DOHH2 (cell line): ENCODE measurements at regions not wholly inside any gene's neighbourhood (a gene's known extent, or its start where the extent isn't known, plus 50 kb on each side); places are given as distances from the start of the nearest gene placed in this dataset.

Source experiments
- H3F3A ChIP-seq: fragments of 200-600 bp; sonication (generic), shearing (Covaris generic); 2 replicates; pipeline ENCODE4 v1.6.0; 2016; ENCODE audit warnings: antibody characterized with exemption, mild to moderate bottlenecking; ENCODE audit not compliant: control insufficient read depth, insufficient read depth
- H3K27ac ChIP-seq: fragments of 200-600 bp; sonication (generic); 2 replicates; pipeline ENCODE4 v1.5.1; 2014; ENCODE audit warnings: low read depth, mild to moderate bottlenecking, low read length, moderate library complexity
- H3K27me3 ChIP-seq: fragments of 200-600 bp; sonication (generic); 2 replicates; pipeline ENCODE4 v1.6.1; 2014; ENCODE audit warnings: mild to moderate bottlenecking, low read length, mixed read lengths; ENCODE audit not compliant: control insufficient read depth
- H3K36me3 ChIP-seq: fragments of 200-600 bp; sonication (generic); 2 replicates; pipeline ENCODE4 v1.6.1; 2014; ENCODE audit warnings: mild to moderate bottlenecking, low read length, moderate library complexity, mixed read lengths; ENCODE audit not compliant: control insufficient read depth
- H3K4me1 ChIP-seq: fragments of 200-600 bp; sonication (generic); 2 replicates; pipeline ENCODE4 v1.6.1; 2014; ENCODE audit warnings: mild to moderate bottlenecking, low read length, mixed read lengths; ENCODE audit not compliant: control insufficient read depth
- H3K4me2 ChIP-seq: fragments of 200-600 bp; sonication (generic); 2 replicates; pipeline ENCODE4 v1.6.0; 2014; ENCODE audit warnings: mild to moderate bottlenecking, low read length, moderate library complexity
- H3K4me3 ChIP-seq: fragments of 200-600 bp; sonication (generic); 2 replicates; pipeline ENCODE4 v1.5.1; 2014; ENCODE audit warnings: mild to moderate bottlenecking, low read length, mixed read lengths
- H3K79me2 ChIP-seq: fragments of 200-600 bp; sonication (generic); 2 replicates; pipeline ENCODE4 v1.6.1; 2014; ENCODE audit warnings: mild to moderate bottlenecking, low read length, mixed read lengths; ENCODE audit not compliant: control insufficient read depth
- H3K9me2 ChIP-seq: fragments of 200-600 bp; sonication (generic); replicated peaks from 2 replicates; pipeline ENCODE4 v1.6.1; 2014; ENCODE audit warnings: mild to moderate bottlenecking, low read length, mixed read lengths; ENCODE audit not compliant: control insufficient read depth
- H3K9me3 ChIP-seq: fragments of 200-600 bp; sonication (generic); 2 replicates; pipeline ENCODE4 v1.6.1; 2014; ENCODE audit warnings: antibody characterized with exemption, low read length, mixed read lengths; ENCODE audit not compliant: control insufficient read depth, insufficient read depth
- H4K20me1 ChIP-seq: fragments of 200-600 bp; sonication (generic); 2 replicates; pipeline ENCODE4 v1.6.0; 2014; ENCODE audit warnings: low read depth, mild to moderate bottlenecking, antibody characterized with exemption, low read length, moderate library complexity; ENCODE audit not compliant: control insufficient read depth, insufficient read depth
- CTCF ChIP-seq: fragments of 200-600 bp; sonication (generic); IDR thresholded peaks from one replicate; pipeline ENCODE4 v1.5.1; 2014; ENCODE audit warnings: antibody characterized with exemption, mild to moderate bottlenecking, low read depth, low read length; ENCODE audit not compliant: poor library complexity, severe bottlenecking
- EZH2phosphoT487 ChIP-seq: fragments of 200-600 bp; sonication (generic); IDR thresholded peaks from 2 replicates; pipeline ENCODE4 v1.6.1; 2017; ENCODE audit warnings: borderline replicate concordance, mild to moderate bottlenecking, antibody characterized with exemption, low read length, moderate library complexity, mixed read lengths

GRCh38 chr3:19725000-19725399 is 209.0 kb downstream of the EFHB start:
- Histone ChIP-seq H4K20me1 (no peaks in the 10 kb centered on the region), H3K27me3 (no peaks in the 10 kb centered on the region), H3K9me3 (no peaks in the 10 kb centered on the region), H3K4me3 (no peak overlapping the region), H3K36me3 (no peaks in the 10 kb centered on the region), H3K4me2 (no peak overlapping the region), H3K27ac (no peak overlapping the region), H3K9me2 (no peaks in the 10 kb centered on the region), H3F3A (no peaks in the 10 kb centered on the region), H3K4me1 (no peaks in the 10 kb centered on the region), H3K79me2 (no peaks in the 10 kb centered on the region)
- TF ChIP-seq CTCF (no peak), EZH2phosphoT487 (no peak)

- no peaks in the 10 kb centered on the region for H3K36me3 ChIP-seq
- H3K4me2 ChIP-seq = no peak overlapping the region
- H3K4me1 ChIP-seq = no peaks in the 10 kb centered on the region
- no peaks in the 10 kb centered on the region for H3F3A ChIP-seq
- H3K9me3 ChIP-seq = no peaks in the 10 kb centered on the region
- no peaks in the 10 kb centered on the region for H3K79me2 ChIP-seq
- no peaks in the 10 kb centered on the region for H4K20me1 ChIP-seq
- no peak overlapping the region for H3K4me3 ChIP-seq
- no peak overlapping the region for H3K27ac ChIP-seq
- H3K9me2 ChIP-seq = no peaks in the 10 kb centered on the region
- H3K27me3 ChIP-seq = no peaks in the 10 kb centered on the region
- TF ChIP-seq EZH2phosphoT487 = no peak
Observed at GRCh38 chr3:19717736-19718135, 216.3 kb downstream of the EFHB start.

- Histone ChIP-seq H3K9me2 (no peaks in the 10 kb centered on the region), H3K79me2 (no peaks in the 10 kb centered on the region), H3K4me1 (no peaks in the 10 kb centered on the region), H3K4me2 (no peak overlapping the region), H3K4me3 (no peak overlapping the region), H3K36me3 (no peaks in the 10 kb centered on the region), H3F3A (no peaks in the 10 kb centered on the region), H3K9me3 (no peaks in the 10 kb centered on the region), H4K20me1 (no peaks in the 10 kb centered on the region), H3K27ac (no peak overlapping the region), H3K27me3 (no peaks in the 10 kb centered on the region)
- TF ChIP-seq EZH2phosphoT487 = no peak
- TF ChIP-seq CTCF = no peak
Observed at GRCh38 chr3:19711160-19711782, 222.7 kb downstream of the EFHB start.

DNA sequence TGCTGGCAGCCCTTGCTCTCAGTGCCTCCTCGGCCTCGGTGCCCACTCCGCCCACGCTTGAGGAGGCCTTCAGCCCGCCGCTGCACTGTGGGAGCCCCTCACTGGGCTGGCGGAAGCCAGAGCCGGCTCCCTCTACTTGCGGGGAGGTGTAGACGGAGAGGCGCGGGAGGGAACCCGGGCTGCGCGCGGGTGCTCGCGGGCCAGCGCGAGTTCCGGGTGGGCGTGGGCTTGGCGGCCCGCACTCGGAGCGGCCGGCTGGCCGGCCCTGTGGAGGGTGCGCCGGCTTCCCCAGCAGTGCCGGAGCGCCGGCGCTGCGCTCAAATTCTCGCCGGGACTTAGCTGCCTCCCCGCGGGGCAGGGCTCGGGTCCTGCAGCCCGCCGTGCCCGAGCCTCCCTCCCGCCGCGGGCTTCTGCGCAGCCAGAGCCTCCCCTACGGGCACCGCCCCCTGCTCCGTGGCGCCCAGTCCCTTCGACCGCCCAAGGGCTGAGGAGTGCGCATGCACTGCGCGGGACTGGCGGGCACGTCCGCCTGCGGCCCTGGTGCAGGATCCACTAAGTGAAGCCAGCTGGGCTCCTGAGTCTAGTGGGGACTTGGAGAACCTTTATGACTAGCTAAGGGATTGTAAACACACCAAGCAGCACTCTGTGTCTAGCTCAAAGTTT is 231.5 kb downstream of the EFHB start:
- Histone ChIP-seq H3K27me3 (no peaks in the 10 kb centered on the region), H3K4me2 (no peak overlapping the region), H3K4me1 (no peaks in the 10 kb centered on the region), H3K27ac (no peak overlapping the region), H3K9me2 (no peaks in the 10 kb centered on the region), H3F3A (no peaks in the 10 kb centered on the region), H3K4me3 (no peak overlapping the region), H3K9me3 (no peaks in the 10 kb centered on the region), H3K79me2 (no peaks in the 10 kb centered on the region), H3K36me3 (no peaks in the 10 kb centered on the region), H4K20me1 (no peaks in the 10 kb centered on the region)
- TF ChIP-seq CTCF (no peak), EZH2phosphoT487 (no peak)
